Heart left ventricle (tissue), 13 donors: ENCODE measurements at regions not wholly inside any gene's neighbourhood (a gene's known extent, or its start where the extent isn't known, plus 50 kb on each side); places are given as distances from the start of the nearest gene placed in this dataset.

Source experiments
- CTCF ChIP-seq, 12 donors: fragments of 200-600 bp; sonication (generic) in 4 of 12; IDR thresholded peaks; one replicate each; pipeline versions ENCODE4 v1.5.0 to v1.8.0; 2018 to 2022; ENCODE audit warnings: antibody characterized with exemption in 12 of 12, mild to moderate bottlenecking in 5 of 12
- POLR2A ChIP-seq, 2 donors: fragments of 450-650 bp; IDR thresholded peaks; one replicate each; pipeline ENCODE4 v1.6.1; 2017; ENCODE audit warnings: antibody characterized with exemption in 2 of 2, mild to moderate bottlenecking in 2 of 2, moderate library complexity in 2 of 2
- donor health status: ischemic (EF 13 %, LVEDD 7.1; RV severe dilation, severe dysfunction).
- donor health status: DM: no; HTN: yes; CAD: no.
- donor health status: DM: no; HTN: no; CAD: no.
- donor health status: ischemic (EF 25% LVEDD 6.9; RV normal size, moderate dysfunction).
- donor health status: ischemic (EF 25% LVEDD 5.7; RV mildly dilated, moderate dysfunction).
- donor health status: ischemic (EF 35%, LVEDD 5.7; RV mildly dilated, moderate dysfunction).
- donor health status: nonischemic (EF 11% LVEDD 7.7; RV severe dilation, severe dysfunction).
- donor health status: DM: yes; HTN: yes; CAD: no.
- donor health status: PGD.
- donor health status: ischemic (EF 29% LVEDD 5.4; RV normal size, mild dysfunction).
- donor health status: nonischemic (EF 23%, LVEDD 6.1; RV moderate dilation, normal function).

GRCh38 chr21:28298251-28298672 lies 694.4 kb downstream of the LTN1 start:
- no peak for TF ChIP-seq POLR2A (IDR thresholded peaks at IDR 0.05)
- TF ChIP-seq CTCF (IDR thresholded peaks at IDR 0.05): no peak
